Activated CD4-positive, alpha-beta T cell treated with anti-CD3 and anti-CD28 coated beads, Interleukin-10, Interleukin-2, amounts not matched to agents 100 ng/mL and 50 ng/mL, durations not matched to agents 16 hours and 8 hours (primary cell): ENCODE measurements at regions not wholly inside any gene's neighbourhood (a gene's known extent, or its start where the extent isn't known, plus 50 kb on each side); places are given as distances from the start of the nearest gene placed in this dataset.

Source experiments
- DNase-seq: peaks from one replicate; pipeline ENCODE4 v3.0.0-alpha.2; 2020

GRCh38 chr20:52722926-52723688 is 249.1 kb upstream of the TSHZ2 start:
- no peak for DNase-seq

GRCh38 chr20:52708137-52708536 is 264.0 kb upstream of the TSHZ2 start:
- no peak for DNase-seq

- no peak for DNase-seq
These were observed 267.6 kb upstream of the TSHZ2 start for GRCh38 chr20:52704553-52704952.

DNA sequence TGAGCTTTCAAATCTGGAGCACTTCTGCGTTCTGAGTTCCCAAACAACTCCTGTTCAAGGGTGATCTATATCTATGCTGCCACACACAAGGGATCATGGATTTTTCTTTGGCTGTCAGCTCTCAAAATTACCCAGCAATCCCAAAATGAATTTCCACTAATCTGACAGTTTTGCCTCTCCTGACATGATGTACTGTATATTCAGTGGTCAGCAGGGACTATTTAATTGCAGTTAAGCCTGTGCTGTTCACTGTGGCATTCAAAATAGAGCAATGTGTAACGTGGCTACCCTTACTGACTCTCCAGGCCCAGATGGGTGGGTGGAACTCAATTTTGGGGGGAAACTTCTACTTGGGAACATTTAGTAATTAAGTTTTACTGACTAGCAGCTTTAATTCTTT is 283.8 kb upstream of the TSHZ2 start:
- DNase-seq: no peak

- DNase-seq: no peak
These were observed 287.3 kb upstream of the TSHZ2 start for GRCh38 chr20:52684905-52685304.

DNA sequence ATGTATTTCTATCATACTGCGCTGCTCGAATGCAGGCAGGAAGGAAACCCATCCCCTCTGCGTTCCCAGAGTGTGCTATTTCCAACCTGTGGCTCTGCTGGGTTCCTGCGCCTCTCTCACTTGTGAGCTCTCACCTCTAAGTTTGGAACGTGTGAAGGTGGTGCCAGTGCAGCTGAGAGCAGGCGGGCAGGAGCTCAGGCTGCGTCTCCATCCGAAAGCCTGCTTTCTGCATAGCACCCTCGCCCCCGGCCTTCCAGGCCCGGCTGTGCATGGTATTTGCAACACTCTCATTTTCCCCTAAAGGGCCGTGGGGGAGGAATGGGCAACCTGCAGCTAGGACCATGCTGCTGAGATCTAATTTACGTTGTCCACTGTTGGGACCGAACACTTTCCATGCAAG is 288.0 kb upstream of the TSHZ2 start:
- no peak for DNase-seq

DNA sequence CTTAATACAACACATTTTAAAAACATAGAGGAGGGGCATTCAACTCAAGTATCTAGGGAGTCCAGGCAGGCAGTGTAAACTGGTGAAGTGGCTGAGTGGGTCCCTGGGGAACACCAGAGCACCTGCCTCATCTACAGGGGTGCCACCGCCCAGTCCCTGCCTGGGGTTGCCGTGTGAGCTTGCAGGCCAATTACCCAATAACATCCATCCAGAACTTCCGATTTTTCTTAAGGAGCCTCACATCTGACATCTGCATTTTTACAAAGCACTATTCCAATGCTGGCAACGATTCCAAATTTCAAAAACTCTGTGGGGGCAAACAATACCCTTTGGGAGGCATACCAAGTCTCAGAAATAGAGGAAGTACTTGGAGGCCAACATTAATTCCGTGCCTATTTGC is 288.4 kb upstream of the TSHZ2 start:
- DNase-seq: no peak

- DNase-seq: no peak
These were observed 289.9 kb upstream of the TSHZ2 start for GRCh38 chr20:52682237-52682636.

DNA sequence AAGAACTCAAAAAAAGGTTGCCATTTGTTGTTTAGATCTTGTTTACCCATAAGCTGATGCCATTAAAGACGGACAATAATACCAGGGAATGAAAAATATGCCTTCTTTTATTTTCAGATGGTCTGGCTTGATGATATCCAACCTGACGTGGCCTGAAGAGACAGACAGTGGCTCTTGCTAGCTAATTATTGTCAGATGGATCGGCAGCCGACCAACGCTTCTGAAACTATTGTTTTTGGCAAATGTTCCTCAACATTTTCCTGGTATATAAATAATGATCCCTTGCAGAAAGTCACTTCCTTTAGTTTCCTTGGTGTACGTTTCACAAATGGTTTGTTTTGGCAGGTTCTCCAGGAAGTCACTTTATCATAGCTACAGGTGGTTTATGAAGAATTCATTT is 290.9 kb upstream of the TSHZ2 start:
- no peak for DNase-seq

- no peak for DNase-seq
These were observed 294.9 kb upstream of the TSHZ2 start for GRCh38 chr20:52677216-52677615.

GRCh38 chr20:52676283-52676995 is 295.7 kb upstream of the TSHZ2 start:
- no peak for DNase-seq

- no peak for DNase-seq
These were observed 296.8 kb upstream of the TSHZ2 start for GRCh38 chr20:52675375-52675774.

GRCh38 chr20:52668626-52669025 is 303.5 kb upstream of the TSHZ2 start:
- DNase-seq: no peak

DNA sequence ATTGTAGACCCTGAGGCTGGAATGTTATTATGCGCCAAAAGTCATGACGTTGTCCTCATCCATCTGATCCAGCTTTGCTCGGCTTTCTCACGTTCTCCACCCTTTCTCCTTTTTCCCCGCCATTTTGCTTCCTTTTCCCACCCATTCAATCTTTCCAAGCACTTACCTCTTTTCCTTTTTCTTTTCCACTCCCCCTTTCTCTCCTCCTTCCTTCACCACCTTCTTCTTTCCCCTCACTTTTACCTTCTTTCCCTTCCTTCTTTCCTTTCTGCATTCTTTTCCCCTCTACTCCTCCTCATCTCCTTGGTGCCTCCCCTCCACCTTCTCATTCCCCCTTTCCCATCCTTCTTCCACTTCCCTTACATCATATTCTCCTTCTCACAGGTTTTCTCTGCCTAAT is 304.8 kb upstream of the TSHZ2 start:
- no peak for DNase-seq

- DNase-seq: no peak
These were observed 306.7 kb upstream of the TSHZ2 start for GRCh38 chr20:52665441-52665840.

DNA sequence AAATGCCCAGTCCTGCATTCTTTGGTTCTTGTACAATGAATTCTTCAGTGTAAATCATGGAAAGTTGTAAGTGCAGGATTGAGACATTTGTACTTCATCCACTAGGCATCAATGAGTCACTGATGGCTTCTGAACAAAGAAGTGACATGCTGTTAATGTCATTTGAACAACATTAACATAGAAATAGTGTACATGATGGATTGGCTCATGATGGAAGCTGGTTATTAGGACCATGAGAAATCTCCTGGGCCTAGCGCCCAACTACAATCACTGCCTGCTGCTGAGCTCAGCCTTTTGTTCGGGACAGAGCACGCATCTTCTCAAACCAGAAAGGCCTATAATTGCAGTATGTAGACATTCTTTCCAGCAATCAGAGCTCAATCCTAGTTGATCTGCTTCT is 316.8 kb upstream of the TSHZ2 start:
- no peak for DNase-seq

GRCh38 chr20:52654567-52654966 is 317.6 kb upstream of the TSHZ2 start:
- DNase-seq: no peak

- no peak for DNase-seq
These were observed 319.9 kb upstream of the TSHZ2 start for GRCh38 chr20:52652271-52652670.

DNA sequence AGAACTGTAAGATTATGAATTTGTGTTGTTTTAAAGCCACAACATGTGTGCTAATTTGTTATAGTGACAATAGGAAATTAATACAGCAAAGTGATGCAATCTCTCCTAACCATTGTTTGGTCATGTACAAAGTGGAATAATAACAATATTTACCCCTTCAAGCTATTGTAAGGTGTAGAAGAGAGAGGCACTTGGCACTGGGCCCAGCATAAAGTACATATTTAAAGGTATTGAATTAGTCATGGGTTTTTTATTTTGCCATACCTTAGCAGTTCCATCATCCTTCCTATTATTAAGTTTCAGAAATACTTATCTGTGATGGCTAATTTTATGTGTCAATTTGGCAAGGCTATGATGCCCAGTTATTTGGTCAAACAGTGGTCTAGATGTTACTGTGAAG is 322.4 kb upstream of the TSHZ2 start:
- no peak for DNase-seq

GRCh38 chr20:52645822-52646221 is 326.3 kb upstream of the TSHZ2 start:
- no peak for DNase-seq

- DNase-seq: no peak
These were observed 329.1 kb upstream of the TSHZ2 start for GRCh38 chr20:52643034-52643433.

- DNase-seq: no peak
These were observed 335.0 kb upstream of the TSHZ2 start for GRCh38 chr20:52637201-52637600.

GRCh38 chr20:52631469-52631868 is 340.7 kb upstream of the TSHZ2 start:
- no peak for DNase-seq

DNA sequence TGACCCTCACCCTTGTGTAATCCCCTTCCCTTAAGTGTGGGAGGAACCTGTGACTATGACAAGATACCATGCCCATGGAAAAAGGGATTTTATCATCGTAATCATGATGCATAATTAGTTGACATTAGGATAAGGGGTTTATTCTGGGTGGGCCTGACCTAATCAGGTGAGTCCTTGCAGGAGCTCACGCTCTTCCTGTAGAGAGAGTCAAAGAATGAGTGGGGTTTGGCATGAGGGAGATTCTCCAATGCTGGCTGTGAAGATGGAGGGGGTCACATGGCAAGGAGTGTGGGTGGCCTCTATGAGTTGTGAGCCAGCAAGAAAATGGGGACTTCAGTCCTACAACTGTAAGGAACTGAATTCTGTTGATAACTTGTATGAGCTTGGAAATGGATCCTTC is 342.0 kb upstream of the TSHZ2 start:
- no peak for DNase-seq

GRCh38 chr20:52624281-52624680 is 347.9 kb upstream of the TSHZ2 start:
- no peak for DNase-seq
